WTC11 (cell line): ENCODE measurements at regions not wholly inside any gene's neighbourhood (a gene's known extent, or its start where the extent isn't known, plus 50 kb on each side); places are given as distances from the start of the nearest gene placed in this dataset.

Experiments used
- ARID4B ChIP-seq: sonication (generic); formaldehyde crosslinking; IDR thresholded peaks from 2 replicates; pipeline ENCODE4 v1.8.0; 2023; ENCODE audit warnings: missing genetic modification reagents, mild to moderate bottlenecking, borderline replicate concordance
- ATF3 ChIP-seq: sonication (generic); formaldehyde crosslinking; conservative IDR thresholded peaks from 2 replicates; pipeline ENCODE4 v1.8.1; 2022; ENCODE audit warnings: mild to moderate bottlenecking, missing genetic modification reagents
- ATF6 ChIP-seq: sonication (generic); formaldehyde crosslinking; IDR thresholded peaks from 2 replicates; pipeline ENCODE4 v1.8.1; 2023; ENCODE audit warnings: mild to moderate bottlenecking, missing genetic modification reagents
- CREB1 ChIP-seq: sonication (generic); formaldehyde crosslinking; IDR thresholded peaks from 2 replicates; pipeline ENCODE4 v1.8.0; 2023; ENCODE audit warnings: mild to moderate bottlenecking, missing genetic modification reagents
- ERG ChIP-seq: fragments of 250-450 bp; sonication (Bioruptor Pico); IDR thresholded peaks from 2 replicates; pipeline ENCODE4 v1.8.0; 2021; ENCODE audit warnings: mild to moderate bottlenecking
- FOXK1 ChIP-seq: sonication (generic); formaldehyde crosslinking; IDR thresholded peaks from 2 replicates; pipeline ENCODE4 v1.8.0; 2022; ENCODE audit warnings: mild to moderate bottlenecking, moderate library complexity, missing genetic modification reagents
- HMGXB4 ChIP-seq: sonication (generic); formaldehyde crosslinking; IDR thresholded peaks from 2 replicates; pipeline ENCODE4 v1.8.1; 2023; ENCODE audit warnings: mild to moderate bottlenecking, moderate library complexity, missing genetic modification reagents
- PREB ChIP-seq: sonication (generic); formaldehyde crosslinking; IDR thresholded peaks from 2 replicates; pipeline ENCODE4 v1.8.1; 2022; ENCODE audit warnings: mild to moderate bottlenecking, missing genetic modification reagents, moderate library complexity, borderline replicate concordance
- RORB ChIP-seq: fragments of 250-450 bp; sonication (Bioruptor Pico); IDR thresholded peaks from 2 replicates; pipeline ENCODE4 v1.9.0; 2021; ENCODE audit warnings: mild to moderate bottlenecking
- SP1 ChIP-seq: sonication (generic); formaldehyde crosslinking; conservative IDR thresholded peaks from 2 replicates; pipeline ENCODE4 v1.8.1; 2022; ENCODE audit warnings: missing genetic modification reagents
- ZNF121 ChIP-seq: sonication (generic); formaldehyde crosslinking; IDR thresholded peaks from 2 replicates; pipeline ENCODE4 v1.8.0; 2023; ENCODE audit warnings: missing genetic modification reagents
- ZNF263 ChIP-seq: sonication (generic); formaldehyde crosslinking; IDR thresholded peaks from 2 replicates; pipeline ENCODE4 v1.8.1; 2022; ENCODE audit warnings: low read depth, mild to moderate bottlenecking, moderate library complexity, missing genetic modification reagents
- ZNF281 ChIP-seq: sonication (generic); formaldehyde crosslinking; IDR thresholded peaks from 2 replicates; pipeline ENCODE4 v1.8.0; 2023; ENCODE audit warnings: mild to moderate bottlenecking, missing genetic modification reagents

- TF ChIP-seq ATF6 (CRISPR knock-in tag) (no peak), ZNF263 (no peak), ARID4B (CRISPR knock-in tag) (no peak), HMGXB4 (CRISPR knock-in tag) (no peak), PREB (CRISPR knock-in tag) (no peak), SP1 (CRISPR knock-in tag) (no peak), ERG (CRISPR knock-in tag) (no peak), CREB1 (no peak), ATF3 (CRISPR knock-in tag) (no peak), ZNF281 (CRISPR knock-in tag) (no peak), FOXK1 (CRISPR knock-in tag) (no peak), ZNF121 (CRISPR knock-in tag) (no peak), RORB (CRISPR knock-in tag) (no peak)
Measured at GRCh38 chr4:41466249-41466648, 71.7 kb upstream of the LIMCH1 start (continued).
